AG09309 (cell line): ENCODE measurements at regions not wholly inside any gene's neighbourhood (a gene's known extent, or its start where the extent isn't known, plus 50 kb on each side); places are given as distances from the start of the nearest gene placed in this dataset.

Source experiments
- DNase-seq: peaks from one replicate; pipeline ENCODE4 v3.0.0-alpha.2; 2010; ENCODE audit warnings: low read depth
- H3K4me3 ChIP-seq: 2 replicates; pipeline ENCODE4 v1.5.1; 2011; ENCODE audit warnings: mild to moderate bottlenecking, low read depth, low read length, moderate library complexity; ENCODE audit not compliant: control insufficient read depth
- TF ChIP-seq, protein P1 (sequence below): IDR thresholded peaks from 2 replicates; pipeline ENCODE4 v1.5.1; 2011; ENCODE audit warnings: mild to moderate bottlenecking, low read depth, low read length, inconsistent platforms; ENCODE audit not compliant: insufficient read depth, control insufficient read depth; ENCODE audit errors: missing control alignments

DNA sequence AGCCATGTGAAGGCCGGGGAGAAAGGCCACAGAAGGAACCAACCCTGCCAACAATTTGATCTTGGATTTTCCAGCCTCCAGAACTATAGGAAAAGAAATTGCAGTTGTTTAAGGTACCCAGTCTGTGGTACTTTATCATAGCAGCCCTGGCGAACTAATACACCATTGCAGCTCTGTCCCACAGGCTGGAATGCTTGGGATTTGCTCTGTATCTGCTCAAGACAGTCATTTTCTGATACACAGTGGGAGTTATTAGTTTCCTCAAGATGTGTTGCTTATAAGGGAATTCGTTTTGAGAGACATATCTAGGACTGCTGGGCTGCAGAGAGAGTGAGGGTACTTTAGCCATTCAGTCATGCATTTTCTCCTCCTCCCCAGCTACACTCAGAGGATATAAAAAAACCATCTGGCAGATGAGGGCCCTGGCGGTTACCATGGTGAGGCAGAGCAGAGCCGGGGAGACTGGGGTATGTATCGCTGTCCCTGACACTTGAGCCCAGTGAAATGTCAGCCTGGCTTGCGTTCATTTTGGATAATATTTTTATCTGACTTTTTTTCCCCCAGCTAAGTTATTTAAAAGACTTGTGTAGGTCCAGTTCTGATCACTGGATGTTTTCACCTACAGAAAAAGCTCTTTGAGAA is 104.6 kb downstream of the DIRAS3 start:
- no peak for DNase-seq
- H3K4me3 ChIP-seq = no peak overlapping the region
- TF ChIP-seq, protein P1, sequence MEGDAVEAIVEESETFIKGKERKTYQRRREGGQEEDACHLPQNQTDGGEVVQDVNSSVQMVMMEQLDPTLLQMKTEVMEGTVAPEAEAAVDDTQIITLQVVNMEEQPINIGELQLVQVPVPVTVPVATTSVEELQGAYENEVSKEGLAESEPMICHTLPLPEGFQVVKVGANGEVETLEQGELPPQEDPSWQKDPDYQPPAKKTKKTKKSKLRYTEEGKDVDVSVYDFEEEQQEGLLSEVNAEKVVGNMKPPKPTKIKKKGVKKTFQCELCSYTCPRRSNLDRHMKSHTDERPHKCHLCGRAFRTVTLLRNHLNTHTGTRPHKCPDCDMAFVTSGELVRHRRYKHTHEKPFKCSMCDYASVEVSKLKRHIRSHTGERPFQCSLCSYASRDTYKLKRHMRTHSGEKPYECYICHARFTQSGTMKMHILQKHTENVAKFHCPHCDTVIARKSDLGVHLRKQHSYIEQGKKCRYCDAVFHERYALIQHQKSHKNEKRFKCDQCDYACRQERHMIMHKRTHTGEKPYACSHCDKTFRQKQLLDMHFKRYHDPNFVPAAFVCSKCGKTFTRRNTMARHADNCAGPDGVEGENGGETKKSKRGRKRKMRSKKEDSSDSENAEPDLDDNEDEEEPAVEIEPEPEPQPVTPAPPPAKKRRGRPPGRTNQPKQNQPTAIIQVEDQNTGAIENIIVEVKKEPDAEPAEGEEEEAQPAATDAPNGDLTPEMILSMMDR = no peak

DNA sequence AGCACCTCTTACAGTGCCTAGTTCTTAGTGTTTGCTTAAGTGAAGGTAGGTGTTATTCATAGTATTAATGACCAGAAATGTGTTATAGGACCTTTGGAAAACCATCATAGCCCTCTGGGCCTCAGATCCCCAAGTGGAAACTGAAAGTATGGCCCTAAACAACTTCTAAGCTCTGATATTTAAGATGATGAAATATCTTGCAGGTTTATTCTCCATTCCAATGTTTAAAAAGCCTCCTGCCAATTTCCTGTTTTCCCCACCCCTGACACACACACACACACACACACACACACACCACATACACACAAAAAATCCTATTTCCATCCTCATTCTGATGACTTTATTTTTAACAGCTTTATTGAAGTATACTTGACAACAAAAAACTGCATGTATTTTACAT is 108.2 kb downstream of the DIRAS3 start:
- DNase-seq = no peak
- no peak overlapping the region for H3K4me3 ChIP-seq
- TF ChIP-seq, protein P1 = no peak

DNA sequence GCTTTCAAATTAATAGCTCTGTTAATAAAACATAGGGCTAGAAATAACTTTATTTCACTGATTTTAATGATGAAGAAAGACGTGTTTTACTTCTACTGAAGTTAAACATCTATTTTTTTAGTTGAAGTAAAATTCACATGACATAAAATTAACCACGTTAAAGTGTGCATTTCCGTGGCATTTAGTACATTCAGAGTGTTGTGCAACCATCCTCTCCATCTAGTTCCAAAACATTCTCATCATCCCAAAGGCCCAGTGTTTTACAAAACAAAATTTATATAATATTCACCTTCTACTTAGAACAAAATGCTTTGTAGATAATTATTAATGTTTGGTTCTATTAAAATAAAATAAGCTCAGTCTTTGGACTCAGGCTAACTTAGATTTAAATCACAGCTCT is 108.5 kb upstream of the GNG12 start:
- TF ChIP-seq, protein P1 = no peak
- no peak overlapping the region for H3K4me3 ChIP-seq
- DNase-seq = no peak

- H3K4me3 ChIP-seq = no peak overlapping the region
- TF ChIP-seq, protein P1 = no peak
- DNase-seq = no peak
Measured at GRCh38 chr1:67941155-67941554, 107.9 kb upstream of the GNG12 start.

- TF ChIP-seq, protein P1 = no peak
- H3K4me3 ChIP-seq = no peak overlapping the region
- DNase-seq = no peak
Measured at GRCh38 chr1:67939942-67940341, 106.7 kb upstream of the GNG12 start.

DNA sequence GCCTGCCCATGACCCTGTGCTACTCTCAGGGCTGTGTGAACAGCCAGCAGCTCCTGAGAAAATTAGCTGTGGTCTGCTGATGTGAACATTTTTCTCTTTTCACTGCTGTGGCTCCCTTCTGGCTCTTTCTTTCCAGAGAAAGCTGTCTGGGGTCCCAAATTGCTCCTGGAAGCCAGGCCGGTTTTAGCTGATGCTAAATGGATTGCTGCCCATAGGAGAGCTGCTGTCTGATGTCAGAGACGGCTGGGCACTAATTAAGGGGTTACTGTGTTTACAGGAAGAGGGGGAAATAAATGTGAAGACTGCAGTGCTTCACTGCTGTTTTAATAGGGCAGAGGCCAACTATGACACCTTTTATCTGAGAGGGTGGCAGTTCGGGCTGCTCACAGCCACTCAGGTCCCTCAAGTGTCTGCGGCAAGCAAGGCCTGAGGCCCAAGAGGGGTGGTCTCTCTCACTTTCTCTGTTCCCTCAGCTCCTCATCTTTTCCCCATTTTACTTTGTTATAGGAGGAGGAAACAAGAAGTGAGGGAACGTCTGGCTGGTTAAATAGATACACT is 106.0 kb upstream of the GNG12 start:
- no peak for DNase-seq
- TF ChIP-seq, protein P1 = no peak
- H3K4me3 ChIP-seq = no peak overlapping the region
